Activated naive CD4-positive, alpha-beta T cell treated with anti-CD3 and anti-CD28 coated beads, Interleukin-2, amount 50 U/mL, for 16 hours (primary cell): ENCODE measurements at regions not wholly inside any gene's neighbourhood (a gene's known extent, or its start where the extent isn't known, plus 50 kb on each side); places are given as distances from the start of the nearest gene placed in this dataset.

Source experiments
- DNase-seq: peaks from one replicate; pipeline ENCODE4 v3.0.0-alpha.2; 2020

DNA sequence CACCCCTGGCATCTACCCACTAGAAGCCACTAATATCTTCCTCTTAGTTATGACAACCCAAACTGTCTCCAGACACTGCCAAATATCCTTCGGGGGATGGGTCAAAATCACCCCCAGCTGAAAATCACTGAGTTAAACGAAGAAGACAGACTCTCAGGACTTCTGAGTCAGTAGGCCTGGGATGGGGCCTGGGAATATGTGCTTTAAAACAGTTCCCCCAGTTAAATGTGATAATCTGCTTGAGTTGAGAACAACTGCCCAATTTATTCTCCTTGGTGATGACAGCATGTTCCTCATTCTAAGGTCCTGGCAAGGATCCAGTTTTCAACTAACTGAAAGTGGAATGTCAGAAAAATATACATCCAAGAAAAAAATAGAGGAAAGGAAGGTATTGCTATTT lies 52.4 kb downstream of the CBLL2 start:
- DNase-seq, result no peak

GRCh38 chrX:22329783-22330182 lies 57.1 kb downstream of the CBLL2 start:
- DNase-seq, result no peak

GRCh38 chrX:22338740-22339139 lies 66.0 kb downstream of the CBLL2 start:
- no peak for DNase-seq

GRCh38 chrX:22339459-22339858 lies 66.7 kb downstream of the CBLL2 start:
- no peak for DNase-seq

- DNase-seq, result no peak
Measured at GRCh38 chrX:22340022-22340616, 67.4 kb downstream of the CBLL2 start.

- no peak for DNase-seq
Measured at GRCh38 chrX:22343192-22343591, 70.5 kb downstream of the CBLL2 start.

- DNase-seq, result no peak
Measured at GRCh38 chrX:22345884-22346283, 73.2 kb downstream of the CBLL2 start.

DNA sequence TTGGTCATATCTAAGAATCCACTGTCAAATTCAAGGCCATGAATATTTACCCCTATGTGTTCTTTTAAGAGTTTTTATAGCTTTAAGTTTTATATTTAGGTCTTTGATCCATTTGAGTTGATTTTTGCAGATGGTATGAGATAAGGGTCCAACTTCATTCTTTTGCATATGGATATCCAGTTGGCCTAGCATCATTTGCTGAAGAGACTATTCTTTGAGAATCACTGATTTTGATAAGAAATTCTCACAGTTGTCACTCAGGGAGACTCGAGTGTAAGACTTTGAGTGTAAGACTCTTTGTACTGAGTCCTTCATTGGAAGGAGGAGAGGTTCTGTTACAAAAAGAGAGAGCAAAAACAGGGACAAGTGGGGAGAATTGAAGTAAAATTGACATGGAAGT lies 74.8 kb downstream of the CBLL2 start:
- DNase-seq, result no peak

GRCh38 chrX:22349116-22349515 lies 76.4 kb downstream of the CBLL2 start:
- no peak for DNase-seq

- DNase-seq, result no peak
Measured at GRCh38 chrX:22351076-22351475, 78.4 kb downstream of the CBLL2 start.

- no peak for DNase-seq
Measured at GRCh38 chrX:22351966-22352365, 79.3 kb downstream of the CBLL2 start.

DNA sequence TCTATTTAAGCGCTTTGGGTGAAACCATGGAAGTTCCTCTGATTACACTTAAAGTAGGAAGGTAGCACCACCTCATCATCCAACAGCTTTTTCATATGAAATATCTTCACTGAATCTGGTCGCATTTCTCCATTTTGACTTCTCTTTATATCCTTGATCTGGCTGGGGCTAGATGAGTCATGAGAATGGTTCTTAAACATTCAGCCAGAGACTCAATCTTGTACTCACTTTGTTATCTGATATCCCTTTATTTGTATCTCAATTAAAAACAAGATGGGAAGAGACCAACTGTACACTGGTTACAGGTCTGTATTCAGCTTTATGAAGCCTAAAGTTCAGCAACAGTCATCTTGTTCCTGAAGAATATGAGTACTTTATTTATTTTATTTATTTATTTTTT lies 84.9 kb downstream of the CBLL2 start:
- no peak for DNase-seq

- DNase-seq, result no peak
Measured at GRCh38 chrX:22360129-22360528, 87.4 kb downstream of the CBLL2 start.

DNA sequence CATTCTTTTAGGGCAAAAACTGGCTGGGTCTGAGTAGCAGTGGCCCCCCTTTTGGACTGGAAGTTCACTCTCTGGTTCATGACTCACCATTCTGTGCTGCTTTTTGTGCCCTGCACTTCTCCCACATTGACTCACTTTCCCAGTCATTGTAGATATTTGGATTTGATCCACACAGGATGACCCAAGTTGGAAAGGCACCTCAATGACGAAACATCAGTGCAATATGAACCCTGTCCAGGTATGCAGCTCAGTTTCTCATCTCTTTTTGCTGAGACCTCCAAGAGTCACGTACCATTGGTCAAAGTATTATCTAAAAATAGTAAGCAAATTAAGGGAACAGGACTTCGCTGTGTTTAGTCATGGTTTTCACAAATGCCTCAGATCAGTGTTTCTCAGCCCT lies 92.7 kb downstream of the CBLL2 start:
- no peak for DNase-seq

DNA sequence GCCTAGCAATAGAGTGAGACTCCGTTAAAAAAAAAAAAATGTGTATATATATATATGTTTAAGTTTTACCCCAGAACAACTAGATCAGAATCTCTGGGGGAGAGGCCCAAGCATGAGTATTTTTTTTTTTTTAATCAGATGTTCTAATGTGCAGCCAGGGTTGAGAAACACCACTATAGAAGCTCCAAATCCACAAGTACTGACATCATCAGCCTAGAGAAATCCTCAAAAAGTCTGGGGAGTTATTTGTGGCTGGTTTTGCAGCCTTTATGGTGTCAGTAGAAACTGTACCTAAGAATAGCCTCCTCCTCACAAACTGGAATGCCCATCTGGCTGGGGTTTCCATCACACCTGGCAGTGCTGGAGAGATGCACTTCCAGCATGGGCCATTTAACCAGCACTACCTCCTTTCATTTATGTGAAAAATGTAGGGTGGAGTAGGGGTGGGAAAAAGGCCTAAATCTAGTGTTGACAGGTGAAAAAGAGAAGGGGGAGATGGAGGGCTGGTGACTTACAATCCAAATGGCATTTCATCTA lies 93.5 kb downstream of the CBLL2 start:
- DNase-seq, result no peak

- no peak for DNase-seq
Measured at GRCh38 chrX:22366906-22367305, 94.2 kb downstream of the CBLL2 start.

GRCh38 chrX:22373094-22373493 lies 100.4 kb downstream of the CBLL2 start:
- no peak for DNase-seq

GRCh38 chrX:22373766-22374165 lies 101.1 kb downstream of the CBLL2 start:
- DNase-seq, result no peak

DNA sequence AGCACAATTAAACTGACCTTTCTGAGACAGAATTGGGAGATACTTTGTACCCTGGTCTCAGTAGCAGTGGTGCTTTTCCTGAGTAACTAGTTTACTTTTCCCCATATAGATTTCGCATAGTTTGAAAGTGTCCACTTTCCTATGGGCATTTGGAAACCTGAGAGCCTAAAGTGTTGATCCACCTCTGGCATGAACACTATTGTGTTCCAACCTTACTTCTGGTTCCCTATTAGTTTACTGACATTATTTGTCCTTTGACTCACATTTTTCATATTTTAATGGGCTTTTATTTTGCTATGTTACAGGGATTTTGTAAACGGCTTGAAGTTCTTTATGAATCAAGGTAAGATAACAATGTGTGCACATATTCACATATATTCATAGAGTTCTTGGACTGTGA lies 103.7 kb downstream of the CBLL2 start:
- DNase-seq, result no peak

- no peak for DNase-seq
Measured at GRCh38 chrX:22378296-22378695, 105.6 kb downstream of the CBLL2 start.

DNA sequence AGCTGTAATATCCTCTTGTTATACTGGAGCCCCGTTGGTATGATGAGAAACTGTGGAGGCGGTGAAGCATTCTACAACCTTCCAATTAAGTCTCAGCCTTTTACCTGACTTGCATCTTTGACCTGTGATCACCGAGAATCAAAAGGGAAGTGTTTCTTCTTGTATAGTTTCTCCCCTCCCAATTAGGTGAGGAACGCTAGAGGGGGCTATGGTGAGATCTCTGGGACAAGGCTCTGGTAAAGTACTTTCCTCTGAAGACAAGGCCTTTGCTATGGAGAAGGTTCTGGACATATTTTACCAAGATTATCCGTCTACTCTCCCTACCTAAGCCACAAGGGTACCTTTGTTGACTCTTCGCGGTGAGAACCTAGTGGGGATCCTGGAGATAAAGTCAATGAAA lies 111.3 kb downstream of the CBLL2 start:
- no peak for DNase-seq

- DNase-seq, result no peak
Measured at GRCh38 chrX:22389556-22390179, 117.0 kb downstream of the CBLL2 start.

GRCh38 chrX:22392133-22392948 lies 119.6 kb downstream of the CBLL2 start:
- DNase-seq, result no peak

- no peak for DNase-seq
Measured at GRCh38 chrX:22395372-22395771, 122.7 kb downstream of the CBLL2 start.
